GM12878 (cell line): ENCODE measurements at regions not wholly inside any gene's neighbourhood (a gene's known extent, or its start where the extent isn't known, plus 50 kb on each side); places are given as distances from the start of the nearest gene placed in this dataset.

Experiments
- ATAC-seq: fragments of 200-7000 bp; cut with Tn5 transposase; 3 replicates; pipeline ENCODE4 v1.9.1; 2020; ENCODE audit warnings: mild to moderate bottlenecking, moderate library complexity
- BruUV-seq: library from RNA; stranded (reverse); fragments of 400-500 nt; replicated peaks from 2 replicates; lab custom pipeline; 2021; lab: Mats Ljungman, UMichigan
- CTCF ChIA-PET: fragments of 300-600 bp; sonication (Branson Sonifier 250); formaldehyde crosslinking; extraction: SDS; loops from one replicate; lab custom pipeline; 2021; ENCODE audit warnings: inconsistent platforms; lab: Yijun Ruan, JAX
- POLR2A ChIA-PET: fragments of 350-600 bp; formaldehyde crosslinking; extraction: SDS; loops from one replicate; lab custom pipeline; 2021; ENCODE audit warnings: inconsistent platforms; lab: Charles Lee
- RAD21 ChIA-PET: fragments of 300-600 bp; sonication (Branson Sonifier 250); formaldehyde crosslinking; loops from one replicate; lab custom pipeline; 2023; ENCODE audit warnings: antibody characterized with exemption; ENCODE audit not compliant: unreplicated experiment; lab: Charles Lee
- SMC1A ChIA-PET: fragments of 300-600 bp; sonication (Branson Sonifier 250); formaldehyde crosslinking; loops from one replicate; lab custom pipeline; 2023; ENCODE audit not compliant: unreplicated experiment, uncharacterized antibody; lab: Charles Lee
- DNase-seq: peaks from one replicate; pipeline ENCODE4 v3.0.0-alpha.2; 2011; ENCODE audit warnings: low read depth, low spot score
- FAIRE-seq: peaks from 3 replicates; lab custom pipeline; 2011; peaks lifted over from hg19 to GRCh38; lab: Jason Lieb, UNC
- H2AFZ ChIP-seq: 2 replicates; pipeline ENCODE4 v1.6.0; 2011; ENCODE audit warnings: low read depth, low read length, control low read depth; ENCODE audit not compliant: control insufficient read depth
- H3K27ac ChIP-seq: 2 replicates; pipeline ENCODE4 v1.5.1; 2011; ENCODE audit warnings: control low read depth; ENCODE audit not compliant: control insufficient read depth, insufficient read depth
- H3K27me3 ChIP-seq, 2 experiments: replicated peaks in 1 of 2; 2 replicates each; pipeline versions ENCODE4 v1.6.0 to v1.6.1; 2011; ENCODE audit warnings: low read length in 1 of 2; ENCODE audit not compliant: control insufficient read depth in 2 of 2, insufficient read depth in 2 of 2
- H3K36me3 ChIP-seq, 2 experiments: 2 replicates each; pipeline ENCODE4 v1.5.1; 2011; ENCODE audit warnings: low read length in 1 of 2; ENCODE audit not compliant: control insufficient read depth in 2 of 2, insufficient read depth in 2 of 2
- H3K4me1 ChIP-seq: 2 replicates; pipeline ENCODE4 v1.6.1; 2011; ENCODE audit warnings: mild to moderate bottlenecking, low read length, moderate library complexity, mixed read lengths; ENCODE audit not compliant: control insufficient read depth, insufficient read depth
- H3K4me2 ChIP-seq: 2 replicates; pipeline ENCODE4 v1.6.0; 2011; ENCODE audit warnings: control low read depth; ENCODE audit not compliant: control insufficient read depth, insufficient read depth
- H3K4me3 ChIP-seq: fragments of 200-600 bp; sonication (generic); 2 replicates; pipeline ENCODE4 v1.5.1; 2016
- H3K79me2 ChIP-seq: 2 replicates; pipeline ENCODE4 v1.6.0; 2011; ENCODE audit warnings: low read length; ENCODE audit not compliant: control insufficient read depth, insufficient read depth
- H3K9ac ChIP-seq: 2 replicates; pipeline ENCODE4 v1.8.0; 2011; ENCODE audit warnings: low read length, control low read depth, mixed read lengths; ENCODE audit not compliant: control insufficient read depth, insufficient read depth
- H3K9me3 ChIP-seq: replicated peaks from 3 replicates; pipeline ENCODE4 v1.5.1; 2011; ENCODE audit warnings: mild to moderate bottlenecking, low read length; ENCODE audit not compliant: control insufficient read depth, insufficient read depth
- H4K20me1 ChIP-seq: 2 replicates; pipeline ENCODE4 v1.6.0; 2011; ENCODE audit not compliant: control insufficient read depth, insufficient read depth
- ASH2L ChIP-seq: fragments of 300-600, 200-600 bp; sonication (generic); IDR thresholded peaks from 2 replicates; pipeline ENCODE4 v1.6.1; 2017; ENCODE audit warnings: low read depth, mild to moderate bottlenecking, borderline replicate concordance
- ATF2 ChIP-seq: IDR thresholded peaks from 2 replicates; pipeline ENCODE4 v1.6.1; 2012; ENCODE audit warnings: low read length, inconsistent platforms
- DPF2 ChIP-seq: fragments of 450-650 bp; IDR thresholded peaks from 2 replicates; pipeline ENCODE4 v1.6.1; 2017; ENCODE audit warnings: mild to moderate bottlenecking
- ETV6 ChIP-seq, 2 experiments: fragments of 450-650 bp in 1 of 2; IDR thresholded peaks in 1 of 2; conservative IDR thresholded peaks in 1 of 2; 2 replicates each; pipeline ENCODE4 v1.6.1; 2014; ENCODE audit warnings: antibody characterized with exemption in 1 of 2, borderline replicate concordance in 1 of 2, low read depth in 1 of 2, mild to moderate bottlenecking in 1 of 2, moderate library complexity in 1 of 2
- IKZF2 ChIP-seq, 2 experiments: fragments of 450-650 bp; IDR thresholded peaks; 2 replicates each; pipeline ENCODE4 v1.6.1; 2017; ENCODE audit warnings: mild to moderate bottlenecking in 2 of 2, moderate library complexity in 2 of 2
- KAT2A ChIP-seq: conservative IDR thresholded peaks from 2 replicates; pipeline ENCODE4 v1.6.1; 2011; ENCODE audit warnings: low read depth, low read length; ENCODE audit not compliant: control insufficient read depth
- MAX ChIP-seq: IDR thresholded peaks from 2 replicates; pipeline ENCODE4 v1.6.1; 2012; ENCODE audit warnings: low read depth, low read length, improper control_type of control experiment
- MEF2A ChIP-seq: IDR thresholded peaks from 2 replicates; pipeline ENCODE4 v1.6.1; 2011; ENCODE audit warnings: low read depth, mild to moderate bottlenecking, low read length, moderate library complexity; ENCODE audit not compliant: insufficient read depth
- TBL1XR1 ChIP-seq: IDR thresholded peaks from 2 replicates; pipeline ENCODE4 v1.6.1; 2012; ENCODE audit warnings: low read depth, low read length, improper control_type of control experiment
- USF1 ChIP-seq: IDR thresholded peaks from 2 replicates; pipeline ENCODE4 v1.6.1; 2011; ENCODE audit warnings: borderline replicate concordance, low read depth, mild to moderate bottlenecking, moderate library complexity, mixed read lengths, low read length; ENCODE audit not compliant: insufficient read depth; ENCODE audit errors: extremely low read length
- WRNIP1 ChIP-seq: IDR thresholded peaks from 2 replicates; pipeline ENCODE4 v1.6.1; 2011; ENCODE audit warnings: low read depth, low read length, improper control_type of control experiment, borderline replicate concordance
- ZNF687 ChIP-seq: fragments of 450-650 bp; IDR thresholded peaks from 2 replicates; pipeline ENCODE4 v1.6.1; 2017; ENCODE audit warnings: mild to moderate bottlenecking, moderate library complexity
- whole genome bisulfite sequencing: methylation state at CpG from one replicate; pipeline ENCODE4 v1.1.6; 2016; ENCODE audit warnings: low lambda C conversion rate; ENCODE audit not compliant: insufficient replicate concordance, insufficient coverage; ENCODE audit errors: missing lambda C conversion rate; 5-methylcytosine and 5-hydroxymethylcytosine counted together
- in situ Hi-C: fragments of 300-500 bp; cut with MboI; formaldehyde crosslinking; loops from 9 replicates; pipeline ENCODE4 v1.14.3; 2018; ENCODE audit warnings: mixed read lengths
- intact Hi-C: fragments of 100-400 bp; cut with micrococcal nuclease; formaldehyde crosslinking; loops from one replicate; pipeline ENCODE4 v1.14.2; 2022; ENCODE audit not compliant: unreplicated experiment
- TF ChIP-seq, protein P1 (sequence below): fragments of 450-650 bp; IDR thresholded peaks from 2 replicates; pipeline ENCODE4 v1.6.1; 2017; ENCODE audit warnings: borderline replicate concordance
- TF ChIP-seq, protein P2 (sequence below): fragments of 450-650 bp; IDR thresholded peaks from 2 replicates; pipeline ENCODE4 v1.6.1; 2017; ENCODE audit warnings: low read depth, mild to moderate bottlenecking, moderate library complexity

DNA sequence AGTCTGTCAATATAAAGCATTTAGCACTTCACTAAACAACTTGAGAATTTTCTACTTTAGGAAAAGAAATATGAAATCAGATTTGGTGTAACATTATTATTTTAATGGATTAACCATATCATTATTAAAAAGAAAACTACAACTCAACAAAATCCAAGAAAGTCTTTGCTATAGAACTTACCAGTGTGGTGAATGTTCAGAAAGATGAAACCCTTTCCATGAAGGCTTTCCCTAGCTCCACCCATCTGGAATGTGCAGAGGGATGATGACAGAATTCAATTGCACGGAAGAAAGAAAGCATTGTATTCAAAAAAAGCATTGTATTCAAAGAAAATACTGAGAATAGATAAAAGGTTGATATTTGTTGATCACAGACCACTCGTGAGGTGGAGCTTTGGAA is 328.6 kb upstream of the NUDT12 start:
- H3K4me2 ChIP-seq: no peak overlapping the region
- H2AFZ ChIP-seq: no peak overlapping the region
- BruUV-seq: no TSS peak
- ChIA-PET RAD21 (interaction anchor here (1.0 to 1.5 kb wide), 2 partner anchors 8 to 19 kb away, joined by 3 read pairs; no protein-coding TSS in a partner anchor), POLR2A (interaction anchor here (1.6 kb wide), 1 partner anchor 18 kb away, joined by 4 read pairs; no protein-coding TSS in a partner anchor), SMC1A (interaction anchor here (0.7 to 6.2 kb wide), 4 partner anchors 9 to 61 kb away, joined by 3 to 63 read pairs (median 4); no protein-coding TSS in a partner anchor), CTCF (interaction anchor here (0.9 to 2.0 kb wide), 5 partner anchors 10 to 61 kb away, joined by 3 to 10 read pairs (median 4); no protein-coding TSS in a partner anchor)
- no peaks in the 10 kb centered on the region for H3K79me2 ChIP-seq
- no peak overlapping the region for H3K9ac ChIP-seq
- DNase-seq (no peak), ATAC-seq (no peak), FAIRE-seq (no peak)
- no peaks in the 10 kb centered on the region for H3K4me1 ChIP-seq
- no peak overlapping the region for H3K27ac ChIP-seq
- intact Hi-C loops (no loop called here), in situ Hi-C loops (no loop called here)
- no peak overlapping the region for H3K4me3 ChIP-seq
- H4K20me1 ChIP-seq: no peaks in the 10 kb centered on the region
- no peaks in the 10 kb centered on the region for H3K36me3 ChIP-seq
- H3K9me3 ChIP-seq: no peaks in the 10 kb centered on the region
- no peaks in the 10 kb centered on the region for H3K27me3 ChIP-seq
- 0% methylated on average over 2 of the region's 2 CpGs for WGBS
- TF ChIP-seq ETV6 (conservative IDR thresholded peaks at IDR 0.05 in 1 of 2, IDR thresholded peaks at IDR 0.05 in 1 of 2; ENCODE audit: borderline replicate concordance in 1 of 2, low read depth in 1 of 2) (no peak), ATF2 (no peak), MAX (no peak), ASH2L (no peak), IKZF2 (IDR thresholded peaks at IDR 0.05) (no peak), KAT2A (no peak), USF1 (no peak), DPF2 (no peak), ZNF687 (no peak), WRNIP1 (no peak), TBL1XR1 (no peak), MEF2A (no peak)
- TF ChIP-seq, protein P1, sequence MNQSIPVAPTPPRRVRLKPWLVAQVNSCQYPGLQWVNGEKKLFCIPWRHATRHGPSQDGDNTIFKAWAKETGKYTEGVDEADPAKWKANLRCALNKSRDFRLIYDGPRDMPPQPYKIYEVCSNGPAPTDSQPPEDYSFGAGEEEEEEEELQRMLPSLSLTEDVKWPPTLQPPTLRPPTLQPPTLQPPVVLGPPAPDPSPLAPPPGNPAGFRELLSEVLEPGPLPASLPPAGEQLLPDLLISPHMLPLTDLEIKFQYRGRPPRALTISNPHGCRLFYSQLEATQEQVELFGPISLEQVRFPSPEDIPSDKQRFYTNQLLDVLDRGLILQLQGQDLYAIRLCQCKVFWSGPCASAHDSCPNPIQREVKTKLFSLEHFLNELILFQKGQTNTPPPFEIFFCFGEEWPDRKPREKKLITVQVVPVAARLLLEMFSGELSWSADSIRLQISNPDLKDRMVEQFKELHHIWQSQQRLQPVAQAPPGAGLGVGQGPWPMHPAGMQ: no peak
- TF ChIP-seq, protein P2, sequence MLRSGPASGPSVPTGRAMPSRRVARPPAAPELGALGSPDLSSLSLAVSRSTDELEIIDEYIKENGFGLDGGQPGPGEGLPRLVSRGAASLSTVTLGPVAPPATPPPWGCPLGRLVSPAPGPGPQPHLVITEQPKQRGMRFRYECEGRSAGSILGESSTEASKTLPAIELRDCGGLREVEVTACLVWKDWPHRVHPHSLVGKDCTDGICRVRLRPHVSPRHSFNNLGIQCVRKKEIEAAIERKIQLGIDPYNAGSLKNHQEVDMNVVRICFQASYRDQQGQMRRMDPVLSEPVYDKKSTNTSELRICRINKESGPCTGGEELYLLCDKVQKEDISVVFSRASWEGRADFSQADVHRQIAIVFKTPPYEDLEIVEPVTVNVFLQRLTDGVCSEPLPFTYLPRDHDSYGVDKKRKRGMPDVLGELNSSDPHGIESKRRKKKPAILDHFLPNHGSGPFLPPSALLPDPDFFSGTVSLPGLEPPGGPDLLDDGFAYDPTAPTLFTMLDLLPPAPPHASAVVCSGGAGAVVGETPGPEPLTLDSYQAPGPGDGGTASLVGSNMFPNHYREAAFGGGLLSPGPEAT: no peak
